Mucosa of rectum (tissue), 2 donors: ENCODE measurements at regions not wholly inside any gene's neighbourhood (a gene's known extent, or its start where the extent isn't known, plus 50 kb on each side); places are given as distances from the start of the nearest gene placed in this dataset.

Experiments
- H3K27ac ChIP-seq, 2 donors: one replicate each; pipeline ENCODE4 v1.7.0; 2013; ENCODE audit warnings: inconsistent platforms in 2 of 2, low read depth in 2 of 2, low read length in 2 of 2
- H3K27me3 ChIP-seq, 2 donors: one replicate each; pipeline ENCODE4 v1.7.0; 2013; ENCODE audit warnings: low read length in 2 of 2; ENCODE audit not compliant: control insufficient read depth in 2 of 2, insufficient read depth in 2 of 2
- H3K36me3 ChIP-seq, 2 donors: one replicate each; pipeline ENCODE4 v1.7.0; 2013; ENCODE audit warnings: low read length in 2 of 2; ENCODE audit not compliant: control insufficient read depth in 2 of 2, insufficient read depth in 2 of 2
- H3K4me1 ChIP-seq, 2 donors: one replicate each; pipeline ENCODE4 v1.7.0; 2013; ENCODE audit warnings: low read length in 2 of 2, mild to moderate bottlenecking in 1 of 2; ENCODE audit not compliant: control insufficient read depth in 2 of 2, insufficient read depth in 2 of 2
- H3K4me3 ChIP-seq, 2 donors: one replicate each; pipeline ENCODE4 v1.7.0; 2013; ENCODE audit warnings: low read length in 2 of 2
- H3K9ac ChIP-seq, 2 donors: one replicate each; pipeline ENCODE4 v1.7.0; 2013; ENCODE audit warnings: low read length in 2 of 2, low read depth in 1 of 2, mild to moderate bottlenecking in 1 of 2
- H3K9me3 ChIP-seq, 2 donors: one replicate each; pipeline ENCODE4 v1.7.0; 2013; ENCODE audit warnings: low read length in 2 of 2; ENCODE audit not compliant: control insufficient read depth in 2 of 2
- donor health status: healthy.
- donor health status: Normal muscosa, but diverticular disease.

DNA sequence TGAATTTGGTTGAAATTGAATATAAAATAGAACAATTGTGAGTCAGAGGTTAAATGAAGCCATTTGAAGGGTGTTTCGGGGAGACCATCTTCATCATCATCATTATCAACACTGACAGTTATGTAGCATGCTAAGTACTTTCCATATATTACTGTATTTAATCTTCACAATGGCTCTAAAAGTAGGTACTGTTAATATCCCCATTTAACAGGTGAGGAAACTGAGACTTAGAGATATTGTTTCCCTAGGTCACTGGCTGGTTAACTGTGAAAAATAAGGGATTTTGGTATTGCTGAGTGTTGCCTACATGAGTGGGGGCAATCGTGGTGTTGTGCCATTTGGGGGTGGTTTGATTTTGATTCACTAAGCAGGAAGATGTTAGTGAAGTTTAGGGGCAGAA, 100.3 kb downstream of the TBX19 start:
- H3K9ac ChIP-seq: no peak overlapping the region
- H3K27me3 ChIP-seq: no peaks in the 10 kb centered on the region
- no peak overlapping the region for H3K27ac ChIP-seq
- no peaks in the 10 kb centered on the region for H3K9me3 ChIP-seq
- no peak overlapping the region for H3K4me3 ChIP-seq
- H3K4me1 ChIP-seq: no peaks in the 10 kb centered on the region
- H3K36me3 ChIP-seq: no peaks in the 10 kb centered on the region

- H3K27ac ChIP-seq: no peak overlapping the region
- H3K9ac ChIP-seq: no peak overlapping the region
- no peaks in the 10 kb centered on the region for H3K27me3 ChIP-seq
- H3K4me3 ChIP-seq: no peak overlapping the region
- no peaks in the 10 kb centered on the region for H3K4me1 ChIP-seq
- H3K36me3 ChIP-seq: no peaks in the 10 kb centered on the region
- no peaks in the 10 kb centered on the region for H3K9me3 ChIP-seq
These were observed 98.6 kb downstream of the TBX19 start for GRCh38 chr1:168379104-168379860.

DNA sequence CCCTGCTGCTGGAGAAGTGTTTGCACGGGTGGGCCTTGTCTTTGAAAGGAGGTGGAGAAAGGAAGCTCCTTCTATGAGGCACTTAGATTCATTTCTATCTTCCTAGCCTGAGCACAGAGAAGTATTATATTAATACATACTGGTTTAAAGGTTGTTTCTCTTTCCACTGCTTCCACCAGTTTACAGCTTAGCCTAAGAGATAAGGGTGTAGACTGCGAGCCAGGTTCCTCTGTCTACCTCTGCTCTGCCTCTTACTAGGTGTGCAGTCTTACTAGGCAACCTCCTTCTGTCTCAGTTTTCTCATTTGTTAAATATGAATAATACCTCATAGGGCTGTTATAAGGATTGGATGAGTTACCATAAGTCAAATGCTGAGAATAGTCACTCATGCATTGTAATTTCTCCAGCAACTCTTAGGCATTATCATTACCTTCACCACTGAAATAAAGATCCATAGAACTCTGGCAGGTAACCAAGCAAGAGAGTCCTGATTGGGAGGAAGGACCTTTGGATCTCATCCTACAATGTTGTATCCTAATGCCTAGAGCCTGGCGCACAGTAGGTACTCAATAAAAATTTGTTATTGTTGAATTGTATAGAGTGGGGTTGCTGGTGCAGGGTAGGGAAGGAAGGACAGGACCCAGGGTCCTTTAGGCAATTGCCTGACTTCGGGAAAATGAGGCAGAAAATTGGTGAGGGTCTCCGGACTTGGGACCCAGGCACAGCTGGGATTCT, 95.1 kb downstream of the TBX19 start:
- Histone ChIP-seq H3K27ac (no peak overlapping the region), H3K9ac (no peak overlapping the region), H3K4me1 (no peaks in the 10 kb centered on the region), H3K9me3 (no peaks in the 10 kb centered on the region), H3K27me3 (no peaks in the 10 kb centered on the region), H3K36me3 (no peaks in the 10 kb centered on the region), H3K4me3 (no peak overlapping the region)

GRCh38 chr1:168374566-168374965, 93.9 kb downstream of the TBX19 start:
- no peaks in the 10 kb centered on the region for H3K4me1 ChIP-seq
- no peak overlapping the region for H3K9ac ChIP-seq
- H3K9me3 ChIP-seq: no peaks in the 10 kb centered on the region
- no peaks in the 10 kb centered on the region for H3K27me3 ChIP-seq
- H3K4me3 ChIP-seq: no peak overlapping the region
- no peaks in the 10 kb centered on the region for H3K36me3 ChIP-seq
- no peak overlapping the region for H3K27ac ChIP-seq

DNA sequence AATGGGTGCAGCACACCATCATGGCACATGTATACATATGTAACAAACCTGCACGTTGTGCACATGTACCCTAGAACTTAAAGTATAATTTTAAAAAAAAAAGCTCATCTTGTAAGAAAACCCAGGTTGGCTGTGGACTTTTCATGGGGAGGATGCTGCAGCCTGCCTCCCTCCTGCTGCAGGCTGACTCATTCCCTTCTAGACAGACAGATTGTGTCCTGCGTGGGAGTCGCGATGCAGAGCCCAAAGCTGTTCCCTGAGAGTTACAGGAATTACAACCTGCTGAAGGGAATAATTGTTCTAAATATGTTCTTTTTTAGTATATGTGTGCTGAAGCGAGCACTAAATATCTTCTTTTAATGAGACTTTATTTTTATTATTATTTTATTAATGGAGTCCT, 93.2 kb downstream of the TBX19 start:
- no peaks in the 10 kb centered on the region for H3K4me1 ChIP-seq
- H3K27ac ChIP-seq: no peak overlapping the region
- no peaks in the 10 kb centered on the region for H3K27me3 ChIP-seq
- no peaks in the 10 kb centered on the region for H3K36me3 ChIP-seq
- H3K9ac ChIP-seq: no peak overlapping the region
- no peaks in the 10 kb centered on the region for H3K9me3 ChIP-seq
- H3K4me3 ChIP-seq: no peak overlapping the region

DNA sequence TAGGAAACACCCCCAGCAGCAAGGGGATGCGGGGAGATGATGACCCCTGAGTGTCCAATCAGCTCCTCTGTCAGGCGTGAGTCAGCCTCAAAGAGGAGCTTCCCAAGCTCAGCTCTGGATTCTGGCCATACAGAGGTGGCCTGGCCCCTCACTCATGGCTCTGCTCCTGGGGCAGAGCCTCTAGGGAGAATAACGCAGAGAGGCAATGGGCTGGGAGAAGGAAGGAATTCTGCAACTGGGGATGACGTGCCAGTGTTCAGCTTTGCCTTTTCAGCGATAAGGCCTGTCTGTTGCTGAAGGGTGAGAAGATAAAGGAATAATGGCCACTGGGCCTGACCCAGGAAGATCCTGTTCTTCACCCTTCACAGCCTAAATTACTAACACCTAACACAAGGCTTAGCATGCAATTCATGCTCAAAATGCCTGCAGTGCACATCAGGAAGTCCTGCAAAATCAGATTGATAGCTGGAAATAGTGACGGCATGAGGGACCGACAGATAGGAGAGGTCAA, 92.2 kb downstream of the TBX19 start:
- no peaks in the 10 kb centered on the region for H3K27me3 ChIP-seq
- no peak overlapping the region for H3K9ac ChIP-seq
- H3K27ac ChIP-seq: no peak overlapping the region
- no peaks in the 10 kb centered on the region for H3K36me3 ChIP-seq
- no peaks in the 10 kb centered on the region for H3K9me3 ChIP-seq
- H3K4me3 ChIP-seq: no peak overlapping the region
- H3K4me1 ChIP-seq: no peaks in the 10 kb centered on the region

DNA sequence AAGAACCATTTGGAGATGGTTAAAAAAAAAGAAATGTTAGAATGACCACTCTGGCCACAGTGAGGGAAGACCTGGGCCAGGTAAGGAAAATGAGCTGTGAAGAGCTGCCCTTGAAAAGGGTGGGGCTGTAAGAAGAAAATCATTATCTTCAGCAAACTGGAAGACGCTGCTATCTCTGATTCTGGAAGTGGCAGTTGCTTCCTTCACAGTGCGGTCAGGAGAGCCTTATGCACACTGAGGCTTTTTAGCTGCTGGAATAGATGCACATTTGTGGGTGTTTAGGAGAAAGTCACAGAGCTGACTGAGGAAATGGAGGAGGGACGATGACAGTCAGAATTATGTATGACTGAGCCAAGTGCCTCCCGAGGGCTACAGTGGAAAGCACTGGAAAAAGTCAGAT, 91.6 kb downstream of the TBX19 start:
- no peaks in the 10 kb centered on the region for H3K4me1 ChIP-seq
- H3K27ac ChIP-seq: no peak overlapping the region
- no peaks in the 10 kb centered on the region for H3K9me3 ChIP-seq
- no peaks in the 10 kb centered on the region for H3K27me3 ChIP-seq
- H3K36me3 ChIP-seq: no peaks in the 10 kb centered on the region
- no peak overlapping the region for H3K4me3 ChIP-seq
- no peak overlapping the region for H3K9ac ChIP-seq

GRCh38 chr1:168371477-168371876, 90.8 kb downstream of the TBX19 start:
- H3K9me3 ChIP-seq: no peaks in the 10 kb centered on the region
- no peaks in the 10 kb centered on the region for H3K4me1 ChIP-seq
- H3K27me3 ChIP-seq: no peaks in the 10 kb centered on the region
- no peak overlapping the region for H3K4me3 ChIP-seq
- no peaks in the 10 kb centered on the region for H3K36me3 ChIP-seq
- no peak overlapping the region for H3K27ac ChIP-seq
- H3K9ac ChIP-seq: no peak overlapping the region

DNA sequence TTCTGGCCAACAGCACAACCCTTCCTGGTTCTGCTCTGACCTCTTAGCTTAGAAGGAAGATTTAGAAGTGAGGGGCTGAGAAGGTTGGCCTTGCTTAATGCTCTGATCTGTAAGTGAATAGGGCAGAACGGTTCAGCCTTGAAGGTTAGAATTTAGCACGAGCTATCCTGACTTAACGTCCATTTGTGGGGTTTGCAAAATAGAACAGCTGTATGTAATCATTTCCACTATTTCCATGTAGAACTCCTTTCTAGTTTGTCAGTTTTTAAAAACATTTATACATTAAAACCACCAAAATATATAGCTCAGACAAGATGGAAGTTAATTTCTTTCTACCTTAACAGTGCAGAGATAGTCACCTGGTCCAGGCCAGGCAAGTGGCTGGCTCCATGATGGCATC, 89.9 kb downstream of the TBX19 start:
- H3K9ac ChIP-seq: no peak overlapping the region
- no peaks in the 10 kb centered on the region for H3K4me1 ChIP-seq

GRCh38 chr1:168369655-168370054, 89.0 kb downstream of the TBX19 start:
- H3K4me1 ChIP-seq: no peaks in the 10 kb centered on the region
- no peak overlapping the region for H3K27ac ChIP-seq
- no peaks in the 10 kb centered on the region for H3K36me3 ChIP-seq
- H3K4me3 ChIP-seq: no peak overlapping the region
- H3K9ac ChIP-seq: no peak overlapping the region
- H3K9me3 ChIP-seq: no peaks in the 10 kb centered on the region
- no peaks in the 10 kb centered on the region for H3K27me3 ChIP-seq

More for the DNA sequence above, 89.9 kb downstream of the TBX19 start:
- no peaks in the 10 kb centered on the region for H3K27me3 ChIP-seq
- no peaks in the 10 kb centered on the region for H3K9me3 ChIP-seq
- H3K4me3 ChIP-seq: no peak overlapping the region
- no peaks in the 10 kb centered on the region for H3K36me3 ChIP-seq
- H3K27ac ChIP-seq: no peak overlapping the region
